ENCODE measurements at regions not wholly inside any gene's neighbourhood (a gene's known extent, or its start where the extent isn't known, plus 50 kb on each side); places are given as distances from the start of the nearest gene placed in this dataset.

- WGBS (ENCODE audit: low lambda C conversion rate), result 11% methylated on average over 3 of the region's 9 CpGs
- DNase-seq (ENCODE audit: low spot score), result no peak
Measured at GRCh38 chr3:139762302-139762701, 84.5 kb upstream of the NMNAT3 start.

GRCh38 chr3:139759470-139759869 is 81.7 kb upstream of the NMNAT3 start:
- DNase-seq (ENCODE audit: low spot score) (no peak), FAIRE-seq (no peak), ATAC-seq (no peak)
- Histone ChIP-seq H3K27me3 (ENCODE audit: control insufficient read depth in 1 of 2, insufficient read depth in 2 of 2, low read length in 2 of 2) (peaks cover 0 to 3% of the 10 kb centered on the region in 2 experiments; a peak in 1 of 5 replicates), H3K79me2 (ENCODE audit: insufficient read depth, low read length) (no peaks in the 10 kb centered on the region), H4K20me1 (ENCODE audit: insufficient read depth, low read length) (no peaks in the 10 kb centered on the region), H2AFZ (ENCODE audit: low read length) (no peak overlapping the region), H3K4me3 (replicated peaks in 1 of 3; ENCODE audit: insufficient read depth in 1 of 3, low read depth in 2 of 3, low read length in 3 of 3) (no peak overlapping the region), H3K27ac (ENCODE audit: extremely low read length, insufficient read depth, low read length) (no peak overlapping the region), H3K4me2 (ENCODE audit: low read depth, low read length) (no peak overlapping the region), H3K9ac (ENCODE audit: insufficient read depth, low read depth, low read length) (no peak overlapping the region), H3K9me3 (ENCODE audit: low read length) (no peaks in the 10 kb centered on the region), H3K4me1 (ENCODE audit: insufficient read depth, low read length) (no peaks in the 10 kb centered on the region), H3K36me3 (replicated peaks in 1 of 2; ENCODE audit: control insufficient read depth in 1 of 2, insufficient read depth in 2 of 2, low read length in 2 of 2) (no peaks in the 10 kb centered on the region)
- WGBS (ENCODE audit: low lambda C conversion rate), result 2% methylated on average over 2 of the region's 2 CpGs
- no peak for TF ChIP-seq ZNF30 (CRISPR knock-in tag; IDR thresholded peaks at IDR 0.05)
- intact Hi-C loops (cut with micrococcal nuclease; ENCODE audit: unreplicated experiment) (no loop called here), in situ Hi-C loops (cut with HindIII; ENCODE audit: extremely low pct_ligation_motif_present, low pct_unique_long_range_greater_than_20kb) (no loop called here)
- CTCF ChIA-PET (ENCODE audit: low intra/inter-chr PET ratio, low total read pairs), result no interaction called here
- BruUV-seq (replicated peaks), result no TSS peak
- POLR2A ChIA-PET, result no interaction called here

More at GRCh38 chr3:139762302-139762701, 84.5 kb upstream of the NMNAT3 start:
- ChIA-PET POLR2A (no interaction called here), CTCF (ENCODE audit: low intra/inter-chr PET ratio, low total read pairs) (no interaction called here)
- Histone ChIP-seq H3K79me2 (ENCODE audit: insufficient read depth, low read length) (no peaks in the 10 kb centered on the region), H3K9ac (ENCODE audit: insufficient read depth, low read depth, low read length) (no peak overlapping the region), H3K27me3 (ENCODE audit: control insufficient read depth in 1 of 2, insufficient read depth in 2 of 2, low read length in 2 of 2) (0 out of 5 replicates have a peak, but pooled peaks cover 0 to 3% of the 10 kb centered on the region in 2 experiments), H3K27ac (ENCODE audit: extremely low read length, insufficient read depth, low read length) (no peak overlapping the region), H2AFZ (ENCODE audit: low read length) (no peak overlapping the region), H3K4me1 (ENCODE audit: insufficient read depth, low read length) (no peaks in the 10 kb centered on the region), H3K4me2 (ENCODE audit: low read depth, low read length) (no peak overlapping the region), H3K36me3 (replicated peaks in 1 of 2; ENCODE audit: control insufficient read depth in 1 of 2, insufficient read depth in 2 of 2, low read length in 2 of 2) (no peaks in the 10 kb centered on the region), H4K20me1 (ENCODE audit: insufficient read depth, low read length) (no peaks in the 10 kb centered on the region), H3K9me3 (ENCODE audit: low read length) (no peaks in the 10 kb centered on the region), H3K4me3 (replicated peaks in 1 of 3; ENCODE audit: insufficient read depth in 1 of 3, low read depth in 2 of 3, low read length in 3 of 3) (no peak overlapping the region)
- no peak for ATAC-seq
- in situ Hi-C loops (cut with HindIII; ENCODE audit: extremely low pct_ligation_motif_present, low pct_unique_long_range_greater_than_20kb), result no loop called here
- FAIRE-seq, result no peak
- no TSS peak for BruUV-seq (replicated peaks)
- intact Hi-C loops (cut with micrococcal nuclease; ENCODE audit: unreplicated experiment), result no loop called here
- no peak for TF ChIP-seq CHD2 (IDR thresholded peaks at IDR 0.05; ENCODE audit: low read depth, low read length)
- no peak for TF ChIP-seq ZBTB38 (CRISPR knock-in tag; IDR thresholded peaks at IDR 0.05)
